HL-60 (cell line): ENCODE measurements at regions not wholly inside any gene's neighbourhood (a gene's known extent, or its start where the extent isn't known, plus 50 kb on each side); places are given as distances from the start of the nearest gene placed in this dataset.

Source experiments
- CTCF ChIP-seq: IDR thresholded peaks from one replicate; pipeline ENCODE4 v1.5.1; 2011; ENCODE audit warnings: low read length, control low read depth, inconsistent platforms; ENCODE audit not compliant: insufficient read depth
- POLR2AphosphoS5 ChIP-seq: IDR thresholded peaks from 2 replicates; pipeline ENCODE4 v1.6.1; 2012; ENCODE audit warnings: low read depth

GRCh38 chrX:125577479-125577878, 257.8 kb downstream of the TEX13C start:
- TF ChIP-seq CTCF (no peak), POLR2AphosphoS5 (no peak)
